IMR-90 (cell line): ENCODE measurements at regions not wholly inside any gene's neighbourhood (a gene's known extent, or its start where the extent isn't known, plus 50 kb on each side); places are given as distances from the start of the nearest gene placed in this dataset.

Experiments used
- TF ChIP-seq, protein P1 (sequence below): conservative IDR thresholded peaks from 2 replicates; pipeline ENCODE4 v1.5.1; 2012; ENCODE audit warnings: mild to moderate bottlenecking, low read depth, low read length, improper control_type of control experiment

DNA sequence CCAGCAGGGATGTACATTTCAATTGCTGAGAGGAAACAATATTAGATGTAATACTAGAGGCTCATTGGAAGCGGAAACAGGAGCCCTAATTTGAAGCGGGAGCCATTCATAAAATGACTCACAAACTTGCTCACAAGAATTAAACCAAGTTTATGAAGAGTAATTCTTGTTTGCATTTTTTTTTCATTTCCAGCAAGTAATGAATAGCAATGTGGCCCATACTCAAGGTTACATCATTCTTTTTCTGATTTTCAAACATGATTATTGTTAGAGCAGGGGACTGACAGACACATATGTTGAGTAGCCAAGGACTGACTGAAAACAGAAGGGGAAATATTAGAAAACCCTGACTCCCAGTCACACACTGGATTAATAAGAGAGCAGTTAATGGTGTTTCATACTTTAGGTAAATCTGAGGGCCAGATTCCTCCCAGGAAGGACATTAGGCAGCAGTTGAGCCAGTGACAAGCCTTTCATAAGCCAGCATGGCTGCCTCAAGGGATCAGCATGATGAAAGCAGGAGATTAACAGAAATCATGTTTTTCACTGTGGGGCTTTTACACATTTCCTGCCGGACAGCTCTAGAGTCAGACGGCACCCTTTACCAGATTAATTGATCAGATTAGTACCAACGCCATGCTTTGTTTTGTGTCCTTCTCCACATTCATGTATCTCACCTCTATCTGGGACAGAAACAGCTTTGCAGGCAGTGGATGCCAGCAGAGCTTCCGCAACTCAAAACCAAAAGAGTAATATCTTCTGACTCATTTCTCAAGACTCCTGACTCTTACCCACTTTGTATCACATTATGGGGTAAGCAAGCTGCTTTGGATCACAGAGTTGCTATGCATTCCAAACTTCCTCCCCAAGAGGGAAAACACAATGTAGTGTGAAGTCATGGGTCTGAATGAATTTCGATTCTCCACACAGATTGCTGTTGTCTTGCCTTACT is 831.6 kb downstream of the KCNA4 start (continued):
- TF ChIP-seq, protein P1, sequence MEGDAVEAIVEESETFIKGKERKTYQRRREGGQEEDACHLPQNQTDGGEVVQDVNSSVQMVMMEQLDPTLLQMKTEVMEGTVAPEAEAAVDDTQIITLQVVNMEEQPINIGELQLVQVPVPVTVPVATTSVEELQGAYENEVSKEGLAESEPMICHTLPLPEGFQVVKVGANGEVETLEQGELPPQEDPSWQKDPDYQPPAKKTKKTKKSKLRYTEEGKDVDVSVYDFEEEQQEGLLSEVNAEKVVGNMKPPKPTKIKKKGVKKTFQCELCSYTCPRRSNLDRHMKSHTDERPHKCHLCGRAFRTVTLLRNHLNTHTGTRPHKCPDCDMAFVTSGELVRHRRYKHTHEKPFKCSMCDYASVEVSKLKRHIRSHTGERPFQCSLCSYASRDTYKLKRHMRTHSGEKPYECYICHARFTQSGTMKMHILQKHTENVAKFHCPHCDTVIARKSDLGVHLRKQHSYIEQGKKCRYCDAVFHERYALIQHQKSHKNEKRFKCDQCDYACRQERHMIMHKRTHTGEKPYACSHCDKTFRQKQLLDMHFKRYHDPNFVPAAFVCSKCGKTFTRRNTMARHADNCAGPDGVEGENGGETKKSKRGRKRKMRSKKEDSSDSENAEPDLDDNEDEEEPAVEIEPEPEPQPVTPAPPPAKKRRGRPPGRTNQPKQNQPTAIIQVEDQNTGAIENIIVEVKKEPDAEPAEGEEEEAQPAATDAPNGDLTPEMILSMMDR, result no peak
